ENCODE measurements at regions not wholly inside any gene's neighbourhood (a gene's known extent, or its start where the extent isn't known, plus 50 kb on each side); places are given as distances from the start of the nearest gene placed in this dataset.

DNA sequence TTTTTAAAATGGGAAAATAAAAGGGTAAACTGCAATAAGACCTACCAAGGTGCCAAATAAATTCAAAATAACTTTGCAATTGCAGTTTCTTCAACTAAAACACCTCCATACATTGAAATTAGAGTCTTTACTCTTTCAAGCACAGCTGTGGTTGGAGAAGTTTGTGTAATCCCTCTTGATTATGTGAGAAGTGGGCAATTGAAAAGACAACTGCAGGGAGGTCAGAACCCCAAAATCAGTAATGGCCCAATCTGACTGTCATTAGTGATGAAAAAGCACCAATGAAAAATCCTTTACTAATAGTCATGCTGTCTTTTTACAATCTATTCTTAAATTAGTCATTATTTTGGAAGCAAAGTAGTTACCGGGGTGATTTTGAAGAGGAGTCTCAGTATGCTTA is 116.7 kb upstream of the RGMB start:
- Histone ChIP-seq H3K27ac (no peak overlapping the region), H3K4me3 (no peak overlapping the region), H3K27me3 (replicated peaks; ENCODE audit: insufficient read depth) (no peaks in the 10 kb centered on the region), H3K36me3 (no peaks in the 10 kb centered on the region), H3K4me1 (replicated peaks) (no peaks in the 10 kb centered on the region), H3K9me3 (no peaks in the 10 kb centered on the region)
- intact Hi-C loops (cut with DNase I) = no loop called here
- WGBS = 88% methylated on average over 1 of the region's 1 CpG
- DNase-seq (ENCODE audit: low spot score) = no peak
- TF ChIP-seq, protein P1, sequence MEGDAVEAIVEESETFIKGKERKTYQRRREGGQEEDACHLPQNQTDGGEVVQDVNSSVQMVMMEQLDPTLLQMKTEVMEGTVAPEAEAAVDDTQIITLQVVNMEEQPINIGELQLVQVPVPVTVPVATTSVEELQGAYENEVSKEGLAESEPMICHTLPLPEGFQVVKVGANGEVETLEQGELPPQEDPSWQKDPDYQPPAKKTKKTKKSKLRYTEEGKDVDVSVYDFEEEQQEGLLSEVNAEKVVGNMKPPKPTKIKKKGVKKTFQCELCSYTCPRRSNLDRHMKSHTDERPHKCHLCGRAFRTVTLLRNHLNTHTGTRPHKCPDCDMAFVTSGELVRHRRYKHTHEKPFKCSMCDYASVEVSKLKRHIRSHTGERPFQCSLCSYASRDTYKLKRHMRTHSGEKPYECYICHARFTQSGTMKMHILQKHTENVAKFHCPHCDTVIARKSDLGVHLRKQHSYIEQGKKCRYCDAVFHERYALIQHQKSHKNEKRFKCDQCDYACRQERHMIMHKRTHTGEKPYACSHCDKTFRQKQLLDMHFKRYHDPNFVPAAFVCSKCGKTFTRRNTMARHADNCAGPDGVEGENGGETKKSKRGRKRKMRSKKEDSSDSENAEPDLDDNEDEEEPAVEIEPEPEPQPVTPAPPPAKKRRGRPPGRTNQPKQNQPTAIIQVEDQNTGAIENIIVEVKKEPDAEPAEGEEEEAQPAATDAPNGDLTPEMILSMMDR (IDR thresholded peaks at IDR 0.05) = no peak
- TF ChIP-seq POLR2AphosphoS5 (IDR thresholded peaks at IDR 0.05) (no peak), POLR2A (IDR thresholded peaks at IDR 0.05) (no peak)

DNA sequence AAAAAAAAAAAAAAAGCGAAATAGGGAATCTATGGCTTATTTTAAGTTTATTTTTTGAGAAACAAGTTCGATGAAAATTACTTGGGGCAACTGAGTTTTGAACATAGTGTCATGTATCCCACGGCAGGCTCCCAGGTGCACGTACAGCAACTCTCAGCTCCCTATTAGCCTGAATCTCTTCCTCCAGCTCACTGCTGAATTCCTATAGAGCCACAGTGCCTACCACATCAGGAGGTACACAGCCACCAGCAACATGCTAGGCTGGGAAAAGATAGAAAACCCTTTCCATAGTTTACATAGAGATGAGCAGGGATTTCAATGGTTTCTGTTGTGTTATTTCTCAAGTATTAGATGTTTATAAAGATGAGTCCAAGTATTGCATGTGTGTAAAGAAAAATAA is 115.9 kb upstream of the RGMB start:
- Histone ChIP-seq H3K27ac (no peak overlapping the region), H3K36me3 (no peaks in the 10 kb centered on the region), H3K4me1 (replicated peaks) (no peaks in the 10 kb centered on the region), H3K27me3 (replicated peaks; ENCODE audit: insufficient read depth) (no peaks in the 10 kb centered on the region), H3K4me3 (no peak overlapping the region), H3K9me3 (no peaks in the 10 kb centered on the region)
- WGBS = 79% methylated on average over 4 of the region's 4 CpGs
- intact Hi-C loops (cut with DNase I) = no loop called here
- no peak for DNase-seq (ENCODE audit: low spot score)
- TF ChIP-seq, protein P1 (IDR thresholded peaks at IDR 0.05) = no peak
- no peak for TF ChIP-seq POLR2AphosphoS5 (IDR thresholded peaks at IDR 0.05)
- no peak for TF ChIP-seq POLR2A (IDR thresholded peaks at IDR 0.05)

- no peak for DNase-seq (ENCODE audit: low spot score)
- Histone ChIP-seq H3K9me3 (no peaks in the 10 kb centered on the region), H3K4me1 (replicated peaks) (no peaks in the 10 kb centered on the region), H3K4me3 (no peak overlapping the region), H3K27ac (no peak overlapping the region), H3K27me3 (replicated peaks; ENCODE audit: insufficient read depth) (no peaks in the 10 kb centered on the region), H3K36me3 (no peaks in the 10 kb centered on the region)
- TF ChIP-seq POLR2AphosphoS5 (IDR thresholded peaks at IDR 0.05) = no peak
- TF ChIP-seq, protein P1 (IDR thresholded peaks at IDR 0.05) = no peak
- TF ChIP-seq POLR2A (IDR thresholded peaks at IDR 0.05) = no peak
- intact Hi-C loops (cut with DNase I) = no loop called here
Measured at GRCh38 chr5:98663521-98663920, 109.9 kb upstream of the RGMB start.

DNA sequence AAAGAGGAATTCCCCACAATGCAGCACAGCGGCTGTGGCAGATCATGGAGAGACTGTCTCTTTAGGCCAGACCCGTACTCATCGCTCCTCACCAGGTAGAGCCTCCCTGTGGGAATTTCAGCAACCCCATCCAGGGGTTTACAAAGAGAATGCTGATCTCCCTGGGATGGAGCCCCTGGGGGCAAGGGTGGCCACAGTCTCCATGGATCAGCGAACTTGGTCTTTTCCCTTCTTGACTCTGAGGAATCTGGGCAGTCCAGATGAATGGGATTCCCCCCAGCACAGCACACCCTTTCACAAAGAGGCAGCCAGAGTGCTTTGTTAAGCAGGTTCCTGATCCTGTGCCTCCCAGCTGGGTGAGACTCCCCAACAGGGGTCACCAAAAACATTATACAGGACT is 108.7 kb upstream of the RGMB start:
- no peaks in the 10 kb centered on the region for H3K27me3 ChIP-seq (replicated peaks; ENCODE audit: insufficient read depth)
- TF ChIP-seq POLR2A (IDR thresholded peaks at IDR 0.05) (no peak), POLR2AphosphoS5 (IDR thresholded peaks at IDR 0.05) (no peak)
- TF ChIP-seq, protein P1 (IDR thresholded peaks at IDR 0.05) = no peak
- WGBS = 95% methylated on average over 4 of the region's 4 CpGs
- no peak for DNase-seq (ENCODE audit: low spot score)
- H3K4me3 ChIP-seq = no peak overlapping the region
- no peak overlapping the region for H3K27ac ChIP-seq
- intact Hi-C loops (cut with DNase I) = no loop called here
- no peaks in the 10 kb centered on the region for H3K9me3 ChIP-seq
- no peaks in the 10 kb centered on the region for H3K36me3 ChIP-seq
- H3K4me1 ChIP-seq (replicated peaks) = no peaks in the 10 kb centered on the region

- no peak for DNase-seq (ENCODE audit: low spot score)
- no peak overlapping the region for H3K4me3 ChIP-seq
- H3K4me1 ChIP-seq (replicated peaks) = no peaks in the 10 kb centered on the region
- WGBS = 45% methylated on average over 4 of the region's 4 CpGs
- no peak overlapping the region for H3K27ac ChIP-seq
- H3K9me3 ChIP-seq = no peaks in the 10 kb centered on the region
- TF ChIP-seq POLR2AphosphoS5 (IDR thresholded peaks at IDR 0.05) (no peak), POLR2A (IDR thresholded peaks at IDR 0.05) (no peak)
- TF ChIP-seq, protein P1 (IDR thresholded peaks at IDR 0.05) = no peak
- intact Hi-C loops (cut with DNase I) = no loop called here
- no peaks in the 10 kb centered on the region for H3K27me3 ChIP-seq (replicated peaks; ENCODE audit: insufficient read depth)
- H3K36me3 ChIP-seq = no peaks in the 10 kb centered on the region
Measured at GRCh38 chr5:98679963-98680362, 93.5 kb upstream of the RGMB start.
